ENCODE measurements at regions not wholly inside any gene's neighbourhood (a gene's known extent, or its start where the extent isn't known, plus 50 kb on each side); places are given as distances from the start of the nearest gene placed in this dataset.

DNA sequence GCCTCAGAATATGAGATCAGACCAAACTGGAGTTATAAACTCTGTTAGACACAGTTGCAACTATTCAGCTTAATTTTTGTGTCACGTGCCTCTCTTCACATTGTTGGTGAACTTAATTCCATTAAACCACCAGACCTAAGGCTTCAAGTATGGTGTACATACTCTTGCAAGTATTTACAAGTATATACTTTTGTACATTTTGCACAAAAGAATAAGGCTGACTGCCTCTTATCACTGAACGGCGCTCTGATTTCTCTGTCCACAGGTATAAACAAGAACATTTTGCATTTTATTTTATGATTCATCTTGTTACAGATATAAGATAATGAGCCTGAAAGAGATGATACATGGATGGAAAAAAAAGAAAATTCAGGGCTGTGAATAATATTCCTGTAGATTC is 269.7 kb upstream of the ACVR2A start:
- DNase-seq (ENCODE audit: low read depth, low spot score): no peak
- H3K4me3 ChIP-seq (ENCODE audit: low read length): no peak overlapping the region

GRCh38 chr2:147572622-147573021 is 272.2 kb upstream of the ACVR2A start:
- no peak overlapping the region for H3K4me3 ChIP-seq (ENCODE audit: low read length)
- DNase-seq (ENCODE audit: low read depth, low spot score): no peak

DNA sequence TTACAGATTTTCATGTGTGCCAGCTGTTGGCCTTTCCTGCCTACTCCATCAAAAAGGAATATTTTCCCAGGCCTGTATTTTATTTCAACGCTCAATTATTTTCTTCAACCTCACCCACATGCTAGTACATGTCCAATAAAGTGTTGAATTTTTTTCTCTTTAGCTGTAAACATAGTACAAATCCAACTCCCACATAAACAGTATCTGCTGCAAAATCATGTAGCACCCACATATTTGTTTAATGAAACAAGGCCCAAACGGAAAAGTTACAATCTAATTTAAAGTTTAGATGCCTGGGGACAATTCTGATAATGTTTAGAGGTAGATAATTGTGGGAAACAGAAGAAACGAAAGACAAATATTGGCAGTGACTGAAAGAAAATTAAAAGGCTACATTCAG is 275.4 kb upstream of the ACVR2A start:
- no peak overlapping the region for H3K4me3 ChIP-seq (ENCODE audit: low read length)
- DNase-seq (ENCODE audit: low read depth, low spot score): no peak

DNA sequence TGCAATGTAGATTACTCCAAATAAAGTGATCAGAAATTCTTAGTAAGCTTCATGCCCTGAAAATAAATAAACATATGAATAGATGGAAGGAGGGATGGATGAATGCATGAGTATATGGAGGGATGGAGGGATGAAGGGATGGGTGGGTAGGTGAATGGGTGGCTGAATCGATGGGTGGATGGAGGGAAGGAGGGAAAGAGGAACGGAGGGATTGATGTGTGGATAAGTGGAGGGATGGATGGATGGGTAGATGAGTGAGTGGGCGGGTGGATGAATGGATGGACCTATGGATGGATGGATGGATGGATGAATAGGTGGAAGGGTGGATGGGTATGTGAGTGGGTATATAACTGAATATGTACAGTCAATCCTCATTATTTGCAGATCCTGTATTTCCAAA is 276.7 kb upstream of the ACVR2A start:
- DNase-seq (ENCODE audit: low read depth, low spot score): no peak

DNA sequence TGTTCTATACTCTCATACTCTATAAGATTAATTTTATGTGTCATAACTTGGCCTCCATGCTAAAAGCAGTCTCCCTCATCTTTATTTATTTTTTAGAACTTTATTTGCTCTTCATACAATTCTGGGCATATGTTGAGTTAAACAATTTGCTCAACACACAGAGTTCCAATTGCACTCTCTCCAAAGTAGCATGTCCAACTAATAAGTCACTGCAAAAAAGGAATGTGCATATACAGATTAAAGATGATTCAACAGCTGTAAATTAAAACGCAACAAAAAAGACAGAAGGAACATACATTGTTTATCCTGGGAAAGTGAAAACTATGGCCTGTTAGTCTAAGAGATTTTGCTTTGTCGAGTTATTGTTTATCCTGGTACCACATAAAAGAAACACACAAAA is 277.7 kb upstream of the ACVR2A start:
- H3K4me3 ChIP-seq (ENCODE audit: low read length): no peak overlapping the region
- no peak for DNase-seq (ENCODE audit: low read depth, low spot score)

More for the DNA sequence above, 276.7 kb upstream of the ACVR2A start:
- H3K4me3 ChIP-seq (ENCODE audit: low read length): no peak overlapping the region

DNA sequence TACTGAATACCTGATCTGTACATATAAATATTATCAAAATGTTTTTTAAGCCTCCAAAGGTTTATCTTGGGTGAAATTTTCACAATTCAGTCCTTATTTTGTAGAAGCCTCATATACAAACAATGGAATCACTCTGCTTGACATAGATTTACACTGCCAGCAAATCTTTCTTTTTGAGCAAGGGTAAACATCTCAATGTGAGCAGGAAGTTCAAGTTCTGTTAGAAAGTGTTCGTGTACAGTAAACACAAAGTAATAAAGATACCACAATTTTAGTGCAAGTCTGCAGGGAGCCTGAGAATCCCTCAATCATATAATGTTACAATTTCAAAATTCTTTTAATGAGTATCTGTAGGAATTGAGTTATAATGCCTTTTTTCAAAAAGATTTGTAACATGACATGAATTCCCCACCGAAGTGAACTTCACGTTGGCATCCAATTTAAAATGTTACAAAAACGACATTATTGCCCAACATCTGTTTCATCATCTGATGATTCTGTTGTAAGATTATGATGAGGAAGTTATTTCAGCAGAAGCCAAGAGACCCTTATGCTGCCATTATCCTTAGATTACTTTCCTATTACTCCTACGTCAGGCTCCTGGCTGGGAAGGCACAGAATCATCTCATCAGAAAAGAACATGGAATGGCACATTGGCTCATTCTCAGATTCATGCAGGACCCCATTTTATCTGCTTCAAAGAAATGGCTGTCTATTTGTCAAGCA is 283.9 kb upstream of the ACVR2A start:
- no peak overlapping the region for H3K4me3 ChIP-seq (ENCODE audit: low read length)
- DNase-seq (ENCODE audit: low read depth, low spot score): no peak

DNA sequence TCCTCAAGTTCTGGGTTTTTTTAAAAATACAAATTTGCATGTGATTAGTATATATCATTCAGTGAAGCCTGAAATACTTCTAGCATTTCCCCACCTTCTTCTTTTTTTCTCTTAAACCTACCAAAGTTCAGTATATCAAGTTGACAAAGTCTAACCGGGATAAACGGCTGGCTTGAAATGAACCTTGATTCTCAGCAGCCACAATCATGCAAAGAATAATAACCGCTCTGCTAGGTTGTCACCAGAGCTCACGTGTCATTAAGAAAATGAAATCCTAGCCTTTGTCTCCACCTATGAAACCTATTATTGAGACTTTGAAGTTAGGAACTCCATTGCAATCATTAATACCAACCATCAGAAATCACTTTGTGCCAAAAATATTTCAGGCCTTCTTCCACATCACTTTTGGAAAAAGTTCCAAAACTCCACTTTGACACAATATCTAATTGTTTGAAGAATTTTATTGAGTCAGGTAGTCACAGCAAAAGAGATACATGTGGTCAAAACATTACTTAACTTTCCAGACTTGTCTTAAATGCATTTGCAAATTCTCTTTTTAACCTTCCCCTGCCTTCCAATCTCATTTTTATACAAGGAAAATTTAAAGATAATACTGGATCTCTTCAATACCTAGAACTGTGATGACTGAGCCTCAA is 285.6 kb upstream of the ACVR2A start:
- DNase-seq (ENCODE audit: low read depth, low spot score): no peak
- no peak overlapping the region for H3K4me3 ChIP-seq (ENCODE audit: low read length)

GRCh38 chr2:147558620-147559019 is 286.2 kb upstream of the ACVR2A start:
- H3K4me3 ChIP-seq (ENCODE audit: low read length): no peak overlapping the region
- no peak for DNase-seq (ENCODE audit: low read depth, low spot score)

GRCh38 chr2:147554521-147555107 is 290.2 kb upstream of the ACVR2A start:
- no peak overlapping the region for H3K4me3 ChIP-seq (ENCODE audit: low read length)
- DNase-seq (ENCODE audit: low read depth, low spot score): no peak

GRCh38 chr2:147553775-147554271 is 291.0 kb upstream of the ACVR2A start:
- no peak overlapping the region for H3K4me3 ChIP-seq (ENCODE audit: low read length)
- DNase-seq (ENCODE audit: low read depth, low spot score): no peak

- no peak for DNase-seq (ENCODE audit: low read depth, low spot score)
Measured at GRCh38 chr2:147550995-147551731, 293.7 kb upstream of the ACVR2A start.

DNA sequence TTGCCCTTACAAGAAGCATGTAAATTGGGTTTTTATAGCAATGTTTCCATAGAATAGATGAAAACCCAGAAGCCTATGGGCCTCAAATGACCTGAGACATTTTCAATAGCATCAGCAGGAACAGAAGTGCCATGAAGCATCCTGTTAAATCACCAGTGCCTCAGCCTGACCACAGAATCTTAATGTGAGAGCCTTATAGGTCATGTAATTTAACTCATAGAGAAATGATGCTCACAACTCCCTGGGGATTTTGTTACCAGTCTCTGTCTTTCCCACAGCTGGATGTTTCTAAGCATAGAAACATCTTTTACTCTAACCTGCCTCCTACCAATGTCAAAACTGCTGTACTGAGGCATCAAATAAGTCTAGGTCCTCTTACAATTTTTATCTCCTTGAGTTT is 295.8 kb upstream of the ACVR2A start:
- no peak overlapping the region for H3K4me3 ChIP-seq (ENCODE audit: low read length)
- no peak for DNase-seq (ENCODE audit: low read depth, low spot score)

More at GRCh38 chr2:147550995-147551731, 293.7 kb upstream of the ACVR2A start:
- no peak overlapping the region for H3K4me3 ChIP-seq (ENCODE audit: low read length)

- no peak for DNase-seq (ENCODE audit: low read depth, low spot score)
- H3K4me3 ChIP-seq (ENCODE audit: low read length): no peak overlapping the region
Measured at GRCh38 chr2:147548451-147548850, 296.4 kb upstream of the ACVR2A start.

DNA sequence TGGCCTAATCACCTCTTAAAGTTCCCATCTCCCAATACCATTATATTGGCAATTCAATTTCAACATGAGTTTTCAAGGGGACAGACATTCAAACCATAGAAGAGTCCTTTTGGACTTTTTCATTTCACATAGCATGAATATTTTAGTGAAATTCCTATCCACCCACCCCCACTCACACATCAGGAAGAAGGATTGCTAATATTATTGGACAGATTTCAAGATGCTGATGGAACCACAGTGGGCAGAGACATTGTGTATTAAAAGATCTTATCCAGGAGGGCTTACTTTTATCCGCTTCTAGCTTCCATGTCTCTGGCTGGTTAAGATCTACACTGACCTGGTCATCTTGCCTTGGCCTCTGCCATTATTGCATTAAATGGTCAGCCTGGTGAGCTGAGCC is 297.4 kb upstream of the ACVR2A start:
- no peak for DNase-seq (ENCODE audit: low read depth, low spot score)
- H3K4me3 ChIP-seq (ENCODE audit: low read length): no peak overlapping the region

GRCh38 chr2:147546109-147546508 is 298.7 kb upstream of the ACVR2A start:
- no peak overlapping the region for H3K4me3 ChIP-seq (ENCODE audit: low read length)
- DNase-seq (ENCODE audit: low read depth, low spot score): no peak

DNA sequence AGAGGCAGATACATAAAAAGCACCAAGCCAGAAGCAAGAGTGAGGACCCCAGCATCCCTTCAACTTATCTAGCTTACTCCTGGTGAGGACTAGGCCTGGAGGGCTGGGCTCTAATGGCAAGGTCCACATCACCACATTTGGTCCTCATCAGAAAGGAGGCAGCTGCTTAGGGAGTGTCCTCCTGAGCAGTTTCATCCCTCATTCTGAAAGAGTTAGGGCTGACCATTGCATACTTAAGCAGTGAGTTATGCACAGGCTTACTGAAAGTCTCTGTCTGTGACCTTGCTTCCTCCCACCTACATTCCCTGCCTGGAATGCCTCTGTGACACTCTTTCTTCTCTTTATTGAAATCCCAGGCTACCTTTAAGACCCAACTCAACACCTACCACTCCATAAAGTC is 301.8 kb upstream of the ACVR2A start:
- no peak for DNase-seq (ENCODE audit: low read depth, low spot score)
- H3K4me3 ChIP-seq (ENCODE audit: low read length): no peak overlapping the region

DNA sequence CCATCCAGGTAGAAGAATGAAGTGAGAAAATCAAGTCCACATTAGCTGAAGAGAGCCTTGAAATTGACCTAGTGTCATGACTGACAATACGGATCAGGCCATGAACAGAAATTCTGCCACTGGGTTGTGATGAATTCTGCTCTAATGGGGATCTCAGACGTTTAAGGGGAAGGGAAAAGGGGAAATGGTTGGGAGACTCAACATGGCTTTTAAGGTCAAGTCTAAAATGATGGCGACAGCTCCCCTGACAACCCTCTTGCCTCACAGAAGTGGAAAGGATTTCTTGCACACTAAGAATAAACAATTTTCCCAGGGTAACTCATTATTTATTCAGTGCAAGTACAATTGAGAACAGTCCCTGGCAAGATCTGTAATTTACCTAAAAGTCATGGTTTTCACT is 302.5 kb upstream of the ACVR2A start:
- no peak overlapping the region for H3K4me3 ChIP-seq (ENCODE audit: low read length)
- DNase-seq (ENCODE audit: low read depth, low spot score): no peak

GRCh38 chr2:147541314-147541713 is 303.5 kb upstream of the ACVR2A start:
- no peak for DNase-seq (ENCODE audit: low read depth, low spot score)
- no peak overlapping the region for H3K4me3 ChIP-seq (ENCODE audit: low read length)

DNA sequence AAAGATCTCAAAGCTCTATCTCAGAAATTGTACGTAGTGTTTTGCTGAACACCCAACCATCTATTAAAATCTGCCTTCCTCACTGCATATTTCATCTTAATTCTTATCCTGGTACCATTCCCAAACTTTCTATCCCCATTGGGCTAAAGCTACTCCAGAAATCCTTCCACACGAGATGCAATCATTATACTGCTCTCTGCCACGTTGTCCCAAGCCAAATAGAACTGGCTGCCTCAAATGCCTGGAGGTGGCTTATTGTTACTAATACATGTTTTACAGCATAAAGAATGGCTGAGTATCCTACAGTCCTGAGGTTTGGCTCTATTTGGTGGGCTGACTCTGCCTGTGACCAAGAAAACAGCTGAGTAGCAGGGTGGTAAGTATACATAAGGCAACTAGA is 306.0 kb upstream of the ACVR2A start:
- DNase-seq (ENCODE audit: low read depth, low spot score): no peak

DNA sequence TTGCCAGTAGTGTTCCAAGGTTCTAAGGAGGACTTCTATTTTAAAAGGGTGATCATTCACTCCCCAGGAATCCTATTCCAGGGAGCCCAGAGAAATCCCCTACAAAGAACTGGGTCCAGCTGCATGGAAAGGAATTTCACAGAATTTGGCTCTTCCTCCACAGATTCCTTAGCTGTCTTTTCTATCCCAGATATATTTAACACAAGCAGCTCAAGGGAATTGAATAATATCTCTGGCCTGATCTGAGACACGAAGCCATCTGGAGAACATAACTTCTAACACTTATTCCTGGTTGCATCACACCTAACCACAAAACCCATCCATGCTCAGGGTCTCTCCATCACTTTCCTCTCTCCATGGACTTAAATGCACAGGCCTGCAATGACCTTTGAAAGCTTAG is 306.7 kb upstream of the ACVR2A start:
- no peak for DNase-seq (ENCODE audit: low read depth, low spot score)

More for the DNA sequence above, 306.0 kb upstream of the ACVR2A start:
- no peak overlapping the region for H3K4me3 ChIP-seq (ENCODE audit: low read length)

More for the DNA sequence above, 306.7 kb upstream of the ACVR2A start:
- H3K4me3 ChIP-seq (ENCODE audit: low read length): no peak overlapping the region

Measured in Jurkat, Clone E6-1 (cell line).